ENCODE measurements at regions not wholly inside any gene's neighbourhood (a gene's known extent, or its start where the extent isn't known, plus 50 kb on each side); places are given as distances from the start of the nearest gene placed in this dataset.
"Not testable (repeated sequence)": the region's sequence is repeated elsewhere in the genome, so short reads cannot be mapped to it uniquely, and the experiment has no call there.

DNA sequence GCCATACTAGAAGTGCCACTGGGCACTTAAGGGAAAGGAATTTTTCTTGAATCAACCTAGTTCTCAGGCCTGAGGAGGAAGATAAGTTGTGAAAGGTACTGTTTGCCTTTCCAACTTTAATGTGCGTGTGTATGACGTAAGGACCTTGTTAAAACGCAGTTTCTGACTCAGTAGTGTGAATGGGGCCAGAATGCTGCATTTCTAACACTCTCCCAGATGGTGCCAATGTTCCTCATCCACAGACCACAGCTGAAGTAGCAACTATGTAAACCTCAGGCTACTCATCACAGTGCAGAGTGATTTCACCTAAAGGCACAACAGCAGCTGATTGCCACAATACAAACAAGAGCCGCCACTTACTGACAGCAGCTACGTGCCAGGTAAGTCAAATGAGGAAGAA lies 103.6 kb downstream of the OTOL1 start:
- no peak for DNase-seq (ENCODE audit: low read depth, low spot score)

- DNase-seq (ENCODE audit: low read depth, low spot score) = no peak
Observed at GRCh38 chr3:161602475-161602874, 105.9 kb downstream of the OTOL1 start.

DNA sequence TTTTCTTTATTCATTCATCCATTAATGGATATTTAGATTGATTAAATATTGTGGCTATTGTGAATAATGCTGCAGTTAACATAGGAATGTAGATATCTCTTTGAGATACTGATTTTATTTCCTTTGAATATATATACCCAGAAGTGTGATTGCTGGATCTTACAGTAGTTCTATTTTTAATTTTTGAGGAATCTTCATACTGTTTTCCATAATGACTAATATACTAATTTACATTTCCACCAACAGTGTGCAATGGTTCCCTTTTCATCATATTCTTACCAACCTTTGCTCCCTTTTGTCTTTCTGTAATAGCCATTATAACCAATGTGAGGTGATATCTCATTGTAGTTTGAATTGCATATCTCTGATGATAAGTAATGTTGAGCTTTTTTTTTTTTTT lies 106.3 kb downstream of the OTOL1 start:
- DNase-seq (ENCODE audit: low read depth, low spot score) = no peak

DNA sequence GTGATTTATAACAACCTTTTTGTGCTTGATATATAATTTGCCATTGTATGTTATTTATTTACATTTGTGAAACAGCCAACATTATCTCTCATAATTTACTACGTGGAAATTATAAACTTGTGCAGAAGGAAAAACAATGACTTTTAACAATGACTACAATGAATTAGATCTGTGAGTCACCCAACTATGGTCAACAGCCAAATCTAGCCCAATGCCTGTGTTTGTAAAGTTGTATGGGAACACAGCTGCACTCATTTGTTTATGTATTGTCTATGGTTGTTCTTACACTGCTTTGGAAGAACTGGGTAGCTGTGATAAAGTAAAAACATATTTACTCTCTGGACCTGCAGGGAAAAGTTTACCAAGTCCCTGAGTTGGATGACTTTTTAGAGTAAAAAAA lies 110.4 kb downstream of the OTOL1 start:
- DNase-seq (ENCODE audit: low read depth, low spot score) = no peak

DNA sequence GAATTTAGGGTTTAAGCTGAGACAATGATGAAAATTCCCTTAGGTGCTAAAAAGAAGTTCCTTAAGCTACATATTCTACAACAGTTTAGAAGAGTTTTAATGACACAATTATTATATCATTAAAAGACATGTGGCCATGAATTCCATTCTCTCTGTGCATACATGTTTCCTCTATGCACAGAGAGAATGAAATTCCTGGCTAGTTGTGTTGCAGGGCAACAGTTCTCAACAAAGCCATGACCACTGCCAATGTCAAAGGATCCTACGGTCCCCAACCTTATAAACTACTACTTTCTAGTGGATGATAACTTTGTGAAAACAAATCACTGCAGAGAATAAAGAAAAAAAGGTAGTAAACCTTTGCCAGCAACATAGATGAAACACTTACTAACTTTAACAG lies 122.7 kb downstream of the OTOL1 start:
- no peak for DNase-seq (ENCODE audit: low read depth, low spot score)

- no peak for DNase-seq (ENCODE audit: low read depth, low spot score)
Observed at GRCh38 chr3:161630794-161631193, 134.2 kb downstream of the OTOL1 start.

- no peak for DNase-seq (ENCODE audit: low read depth, low spot score)
Observed at GRCh38 chr3:161631536-161631935, 134.9 kb downstream of the OTOL1 start.

DNA sequence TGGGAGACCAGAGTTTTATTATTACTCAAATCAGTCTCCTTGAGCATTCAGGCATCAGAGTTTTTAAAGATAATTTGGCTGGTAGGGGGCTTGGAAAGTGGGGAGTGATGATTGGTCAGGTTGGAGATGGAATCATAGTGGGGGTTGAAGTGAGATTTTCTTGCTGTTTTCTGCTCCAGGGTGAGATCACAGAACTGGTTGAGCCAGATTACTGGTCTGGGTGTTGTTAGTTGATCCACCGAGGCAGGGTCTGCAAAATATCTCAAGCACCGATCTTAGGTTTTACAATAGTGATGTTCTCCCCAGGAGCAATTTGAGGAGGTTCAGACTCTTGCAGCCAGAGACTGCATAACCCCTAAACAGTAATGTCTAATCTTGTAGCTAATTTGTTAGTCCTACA lies 141.0 kb downstream of the OTOL1 start:
- DNase-seq (ENCODE audit: low read depth, low spot score) = no peak

GRCh38 chr3:161639095-161639494 lies 142.5 kb downstream of the OTOL1 start:
- DNase-seq (ENCODE audit: low read depth, low spot score) = not testable (repeated sequence)

DNA sequence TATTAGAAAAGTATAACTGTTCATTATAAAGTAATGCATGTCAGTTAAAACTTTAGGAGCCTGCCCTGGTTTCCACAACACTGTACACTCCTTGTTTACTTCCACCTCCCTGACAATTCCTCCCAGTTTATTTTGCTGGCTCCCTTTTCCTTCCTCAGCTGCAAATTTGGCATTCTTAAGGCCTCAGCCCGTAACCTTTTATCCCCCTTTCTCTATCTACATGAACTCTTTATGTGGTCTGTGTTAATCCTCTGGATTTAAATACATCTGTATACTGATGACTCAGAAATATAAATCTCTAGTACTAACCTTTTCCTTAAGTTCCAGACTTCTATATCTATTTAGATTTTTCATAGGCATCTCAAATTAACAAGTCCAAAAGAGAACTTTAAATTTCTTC lies 143.6 kb downstream of the OTOL1 start:
- no peak for DNase-seq (ENCODE audit: low read depth, low spot score)

- no peak for DNase-seq (ENCODE audit: low read depth, low spot score)
Observed at GRCh38 chr3:161641287-161641686, 144.7 kb downstream of the OTOL1 start.

DNA sequence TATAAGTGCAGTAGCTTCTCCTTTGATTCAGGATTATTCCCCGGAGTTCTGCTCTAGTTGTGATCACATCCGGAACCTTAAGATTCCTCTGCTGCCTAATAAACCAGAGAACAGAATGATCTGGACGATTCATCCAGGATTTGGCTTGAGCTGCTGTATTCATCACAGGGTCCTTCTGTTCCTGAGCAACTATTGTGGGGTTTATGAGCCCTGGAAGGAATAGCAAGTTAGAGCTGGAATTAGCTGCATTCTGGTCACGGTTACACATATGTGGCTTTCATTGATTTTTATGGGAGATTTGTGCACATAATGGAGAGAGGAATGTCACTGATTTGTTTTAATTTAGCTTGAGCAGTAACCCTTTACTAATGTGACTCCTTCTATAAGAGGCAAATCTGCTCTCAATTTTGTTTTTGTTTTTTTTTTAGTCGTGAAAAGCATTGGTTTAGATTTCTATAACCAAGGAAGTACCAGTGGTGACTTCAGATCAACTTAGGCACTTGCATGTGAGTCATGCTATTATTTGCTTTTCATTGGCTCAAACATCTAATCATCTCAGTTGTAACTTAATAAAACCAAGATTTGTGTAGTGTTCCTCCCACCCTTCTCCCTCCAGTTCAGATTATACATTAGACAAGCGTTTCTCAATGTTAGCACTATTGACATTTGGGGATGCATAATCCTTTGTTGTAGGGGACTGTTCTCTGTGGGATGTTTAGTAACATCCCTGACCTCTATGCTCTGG lies 148.5 kb downstream of the OTOL1 start:
- DNase-seq (ENCODE audit: low read depth, low spot score) = no peak

GRCh38 chr3:161647936-161648470 lies 151.4 kb downstream of the OTOL1 start:
- DNase-seq (ENCODE audit: low read depth, low spot score) = no peak

DNA sequence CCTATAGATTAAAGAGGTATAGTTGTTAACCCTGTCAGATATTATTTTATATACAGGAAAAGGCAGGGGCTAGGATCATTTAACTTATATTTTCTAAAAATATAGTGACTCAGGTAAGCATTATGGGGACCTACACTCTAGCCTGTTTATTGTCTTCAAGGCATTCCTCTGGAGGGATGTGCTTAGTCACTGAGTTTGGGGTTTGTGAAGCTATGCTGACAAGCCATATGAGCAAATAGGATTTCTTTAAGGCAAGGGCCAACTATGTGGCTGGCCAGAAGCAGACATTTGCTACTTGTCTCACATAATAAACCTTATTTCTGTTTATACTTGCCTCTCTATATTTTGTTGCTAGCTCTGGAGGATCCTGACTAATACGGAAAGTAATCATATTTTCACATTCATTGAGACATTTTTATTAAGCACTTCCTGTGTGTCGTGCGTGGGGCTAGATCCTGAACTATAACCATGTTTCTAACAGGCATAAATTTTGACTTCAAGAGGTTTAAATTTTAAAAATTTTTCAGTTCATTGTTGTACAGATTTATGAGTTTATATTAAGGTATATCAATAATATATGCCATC lies 153.4 kb downstream of the OTOL1 start:
- DNase-seq (ENCODE audit: low read depth, low spot score) = no peak

DNA sequence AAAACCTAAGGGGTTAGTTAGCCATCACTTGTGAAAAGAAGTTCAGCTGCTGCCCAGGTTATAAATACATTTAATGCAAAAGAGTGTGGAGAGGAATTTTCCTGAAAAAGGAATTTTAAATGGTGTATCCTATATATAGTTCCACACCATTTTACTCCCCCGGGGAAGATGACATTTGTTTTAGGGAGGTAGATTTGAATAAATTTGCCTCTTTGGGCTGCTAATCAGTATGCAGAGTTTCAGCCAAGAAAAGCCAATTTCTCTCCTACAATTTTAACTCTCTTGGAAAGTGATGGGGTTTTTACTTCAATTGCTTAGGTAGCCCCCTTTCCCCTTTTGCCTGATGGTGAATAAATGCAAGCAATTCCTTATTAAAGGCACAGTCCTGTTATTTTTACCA lies 161.2 kb downstream of the OTOL1 start:
- DNase-seq (ENCODE audit: low read depth, low spot score) = no peak

DNA sequence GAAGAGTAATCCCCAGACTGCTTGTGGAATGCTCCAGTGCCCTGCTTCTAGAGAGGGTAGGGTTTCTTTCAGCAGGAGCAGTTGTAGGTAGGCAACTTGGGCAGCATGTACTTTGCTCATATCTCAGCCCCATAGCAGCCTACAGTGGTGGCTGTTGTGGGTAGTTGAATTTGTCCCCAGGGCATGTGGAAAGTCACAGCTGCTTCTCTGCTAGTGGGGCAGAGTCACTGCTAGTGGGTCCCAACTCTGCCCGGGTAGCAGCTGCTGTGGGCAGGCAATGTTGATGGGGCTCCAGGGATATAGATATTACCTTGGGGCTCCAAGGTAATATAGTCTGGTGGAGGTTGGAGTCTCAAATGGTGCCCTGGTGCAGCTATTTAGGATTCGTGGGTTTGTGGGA lies 174.5 kb downstream of the OTOL1 start:
- DNase-seq (ENCODE audit: low read depth, low spot score) = no peak

GRCh38 chr3:161672478-161672877 lies 175.9 kb downstream of the OTOL1 start:
- DNase-seq (ENCODE audit: low read depth, low spot score) = no peak

DNA sequence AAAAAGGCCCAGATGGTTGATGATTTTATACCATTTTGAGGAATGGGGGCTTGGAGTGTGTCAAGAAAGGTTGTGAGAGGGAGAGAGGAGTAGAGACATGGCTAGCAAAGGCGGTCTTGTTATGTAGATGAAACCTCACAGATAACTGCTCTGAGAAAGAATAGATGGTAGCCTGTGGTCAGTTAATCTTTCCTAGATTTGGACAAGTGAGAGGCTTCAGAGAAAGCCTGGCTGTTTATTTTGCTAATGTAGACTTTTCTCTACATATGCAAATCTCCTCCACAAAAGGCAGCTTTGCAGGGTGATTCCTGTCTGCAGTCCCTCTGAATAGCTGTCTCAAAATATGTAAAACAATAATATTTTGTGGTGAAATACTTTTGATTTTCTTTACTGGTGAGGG lies 177.3 kb downstream of the OTOL1 start:
- no peak for DNase-seq (ENCODE audit: low read depth, low spot score)

DNA sequence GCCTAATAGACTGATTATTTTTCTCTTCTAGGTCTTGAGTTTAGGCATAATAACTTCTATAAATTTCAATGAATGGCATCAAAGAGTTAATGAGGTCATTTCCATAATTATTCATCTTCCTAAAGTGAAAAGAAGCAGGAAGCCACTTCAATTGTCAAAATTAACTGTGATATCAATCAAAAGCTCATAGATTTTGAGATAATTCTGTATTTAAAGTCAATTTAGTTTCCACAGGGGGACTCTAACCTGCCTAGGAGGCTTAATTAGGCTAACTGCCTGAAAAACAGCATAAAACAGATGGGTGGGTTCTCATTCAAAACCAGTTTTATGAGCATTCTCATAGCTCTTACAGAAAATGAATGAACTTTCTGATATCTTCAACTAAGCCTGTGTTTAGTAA lies 177.8 kb downstream of the OTOL1 start:
- DNase-seq (ENCODE audit: low read depth, low spot score) = no peak

GRCh38 chr3:161681831-161682230 lies 185.2 kb downstream of the OTOL1 start:
- not testable (repeated sequence) for DNase-seq (ENCODE audit: low read depth, low spot score)

- DNase-seq (ENCODE audit: low read depth, low spot score) = no peak
Observed at GRCh38 chr3:161682715-161683114, 186.1 kb downstream of the OTOL1 start.

GRCh38 chr3:161689584-161690298 lies 193.1 kb downstream of the OTOL1 start:
- no peak for DNase-seq (ENCODE audit: low read depth, low spot score)

DNA sequence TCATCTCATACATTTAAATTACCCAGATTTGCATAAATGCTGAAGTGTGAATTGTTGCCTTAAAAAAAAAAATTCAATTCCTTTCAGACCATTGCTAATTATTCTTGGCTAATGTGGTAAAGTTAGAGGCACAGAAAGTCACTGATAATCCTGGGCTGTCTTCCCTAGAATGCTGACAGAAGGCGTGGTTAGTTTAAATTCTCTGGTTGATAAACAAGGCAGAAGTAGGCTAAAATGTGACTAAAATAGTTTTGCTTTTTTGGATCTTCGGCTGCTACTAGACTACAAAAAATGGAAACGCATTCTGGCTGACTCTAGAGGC lies 193.7 kb downstream of the OTOL1 start:
- DNase-seq (ENCODE audit: low read depth, low spot score) = no peak
